Heart left ventricle (tissue), 16 donors: ENCODE measurements at regions not wholly inside any gene's neighbourhood (a gene's known extent, or its start where the extent isn't known, plus 50 kb on each side); places are given as distances from the start of the nearest gene placed in this dataset.

Experiments
- ATAC-seq, 4 donors: fragments of 200-7000 bp; cut with Tn5 transposase; one replicate each; pipeline ENCODE4 v1.9.1; 2020 to 2022; ENCODE audit warnings: moderate library complexity in 4 of 4, mild to moderate bottlenecking in 3 of 4, moderate number of reproducible peaks in 1 of 4
- DNase-seq, 5 donors: peaks; one replicate each; pipeline ENCODE4 v3.0.0-alpha.2; 2020
- H3K27ac ChIP-seq, 12 donors: fragments of 200-600 bp; sonication (generic) in 4 of 12; one replicate each; pipeline versions ENCODE4 v1.5.0 to v1.8.0; 2016 to 2022; ENCODE audit warnings: mild to moderate bottlenecking in 2 of 12
- H3K27me3 ChIP-seq, 9 donors: fragments of 200-600 bp; sonication (generic) in 2 of 9; one replicate each; pipeline versions ENCODE4 v1.5.1 to v1.8.0; 2016 to 2022; ENCODE audit warnings: mild to moderate bottlenecking in 3 of 9
- H3K36me3 ChIP-seq, 9 donors: fragments of 200-600 bp; sonication (generic) in 2 of 9; one replicate each; pipeline versions ENCODE4 v1.5.0 to v1.8.0; 2018 to 2022; ENCODE audit warnings: mild to moderate bottlenecking in 2 of 9
- H3K4me1 ChIP-seq, 12 donors: fragments of 200-600 bp; sonication (generic) in 4 of 12; one replicate each; pipeline versions ENCODE4 v1.5.0 to v1.8.0; 2016 to 2022; ENCODE audit warnings: mild to moderate bottlenecking in 3 of 12
- H3K4me3 ChIP-seq, 12 donors: fragments of 200-600 bp; sonication (generic) in 4 of 12; one replicate each; pipeline versions ENCODE4 v1.5.0 to v1.8.0; 2017 to 2022; ENCODE audit warnings: mild to moderate bottlenecking in 9 of 12, moderate library complexity in 4 of 12
- H3K9me3 ChIP-seq, 12 donors: fragments of 200-600 bp; sonication (generic) in 4 of 12; one replicate each; pipeline versions ENCODE4 v1.5.0 to v1.8.0; 2016 to 2022; ENCODE audit warnings: mild to moderate bottlenecking in 1 of 12
- POLR2A ChIP-seq, 2 donors: fragments of 450-650 bp; IDR thresholded peaks; one replicate each; pipeline ENCODE4 v1.6.1; 2017; ENCODE audit warnings: antibody characterized with exemption in 2 of 2, mild to moderate bottlenecking in 2 of 2, moderate library complexity in 2 of 2
- WGBS, 4 donors: extraction: QIAGEN DNeasy Blood & Tissue Kit in 2 of 4; methylation state at CpG; one replicate each; pipeline versions ENCODE4 v1.1.5 to v1.1.7; 2013 to 2018; 5-methylcytosine and 5-hydroxymethylcytosine counted together
- intact Hi-C, 10 donors: fragments of 100-400 bp; cut with DNase I; formaldehyde crosslinking; loops; one replicate each; pipeline versions ENCODE4 v1.11.1 to v1.14.2; 2022
- TF ChIP-seq, protein P1 (sequence below), 12 donors: fragments of 200-600 bp; sonication (generic) in 4 of 12; IDR thresholded peaks; one replicate each; pipeline versions ENCODE4 v1.5.0 to v1.8.0; 2018 to 2022; ENCODE audit warnings: antibody characterized with exemption in 12 of 12, mild to moderate bottlenecking in 5 of 12
- donor health status: ischemic (EF 13 %, LVEDD 7.1; RV severe dilation, severe dysfunction).
- donor health status: healthy with polysubstance abuse.
- donor health status: DM: no; HTN: yes; CAD: no.
- donor health status: DM: no; HTN: no; CAD: no.
- donor health status: ischemic (EF 25% LVEDD 6.9; RV normal size, moderate dysfunction).
- donor health status: ischemic (EF 25% LVEDD 5.7; RV mildly dilated, moderate dysfunction).
- donor health status: healthy.
- donor health status: DM: yes; HTN: yes; CAD: no.
- donor health status: ischemic (EF 35%, LVEDD 5.7; RV mildly dilated, moderate dysfunction).
- donor health status: nonischemic (EF 11% LVEDD 7.7; RV severe dilation, severe dysfunction).
- donor health status: DM: yes; HTN: yes; CAD: no.
- donor health status: PGD.
- donor health status: ischemic (EF 29% LVEDD 5.4; RV normal size, mild dysfunction).
- donor health status: nonischemic (EF 23%, LVEDD 6.1; RV moderate dilation, normal function).

DNA sequence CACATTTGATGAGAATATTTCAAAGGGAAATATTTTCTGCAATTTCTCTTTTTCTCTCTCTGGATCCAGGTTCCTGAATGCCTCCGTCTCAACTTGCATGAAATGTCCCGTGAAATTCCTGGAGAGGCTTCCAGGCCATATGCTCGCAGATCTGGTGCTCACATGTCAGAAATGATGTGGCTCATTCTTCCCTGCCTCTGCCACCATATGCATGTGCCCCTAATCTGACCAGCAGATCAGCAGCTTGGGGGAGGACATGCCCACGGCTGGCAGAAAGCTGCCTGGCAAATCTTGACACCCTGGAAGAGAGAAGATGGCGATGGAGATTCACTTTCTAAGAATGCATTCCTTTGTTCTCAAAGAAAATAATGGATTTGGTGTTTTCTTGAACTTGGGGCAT lies 490.7 kb downstream of the RPS24 start:
- 83 to 93% (median 90%) methylated on average over 5 of the region's 5 CpGs for WGBS, 4 donors
- no peak overlapping the region for H3K27ac ChIP-seq

DNA sequence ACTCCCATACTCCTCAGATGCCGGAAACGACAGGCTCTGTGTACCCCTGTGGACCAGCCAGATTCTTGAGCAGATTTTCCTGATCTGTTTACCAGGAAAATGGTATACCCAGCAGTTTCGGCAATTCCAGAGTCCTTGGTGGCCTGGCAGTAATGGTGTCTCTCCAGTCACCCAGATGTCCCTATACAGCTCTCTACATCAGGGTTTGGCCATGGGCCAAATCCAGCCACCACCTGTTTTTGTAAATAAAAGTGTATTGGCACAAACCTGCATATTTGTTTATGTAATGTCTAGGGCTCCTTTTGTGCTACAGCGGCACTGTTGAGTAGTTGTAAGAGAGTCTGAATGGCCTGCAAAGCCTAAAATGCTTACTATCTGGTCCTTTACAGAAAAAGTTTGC lies 491.3 kb downstream of the RPS24 start:
- ATAC-seq = no peak
- intact Hi-C loops = no loop called here
- H3K27me3 ChIP-seq = no peaks in the 10 kb centered on the region
- H3K4me3 ChIP-seq = no peak overlapping the region
- no peaks in the 10 kb centered on the region for H3K4me1 ChIP-seq
- WGBS, 4 donors = 81 to 94% (median 91%) methylated on average over 4 of the region's 4 CpGs
- no peaks in the 10 kb centered on the region for H3K9me3 ChIP-seq
- no peak for DNase-seq
- H3K36me3 ChIP-seq = no peaks in the 10 kb centered on the region
- TF ChIP-seq, protein P1, sequence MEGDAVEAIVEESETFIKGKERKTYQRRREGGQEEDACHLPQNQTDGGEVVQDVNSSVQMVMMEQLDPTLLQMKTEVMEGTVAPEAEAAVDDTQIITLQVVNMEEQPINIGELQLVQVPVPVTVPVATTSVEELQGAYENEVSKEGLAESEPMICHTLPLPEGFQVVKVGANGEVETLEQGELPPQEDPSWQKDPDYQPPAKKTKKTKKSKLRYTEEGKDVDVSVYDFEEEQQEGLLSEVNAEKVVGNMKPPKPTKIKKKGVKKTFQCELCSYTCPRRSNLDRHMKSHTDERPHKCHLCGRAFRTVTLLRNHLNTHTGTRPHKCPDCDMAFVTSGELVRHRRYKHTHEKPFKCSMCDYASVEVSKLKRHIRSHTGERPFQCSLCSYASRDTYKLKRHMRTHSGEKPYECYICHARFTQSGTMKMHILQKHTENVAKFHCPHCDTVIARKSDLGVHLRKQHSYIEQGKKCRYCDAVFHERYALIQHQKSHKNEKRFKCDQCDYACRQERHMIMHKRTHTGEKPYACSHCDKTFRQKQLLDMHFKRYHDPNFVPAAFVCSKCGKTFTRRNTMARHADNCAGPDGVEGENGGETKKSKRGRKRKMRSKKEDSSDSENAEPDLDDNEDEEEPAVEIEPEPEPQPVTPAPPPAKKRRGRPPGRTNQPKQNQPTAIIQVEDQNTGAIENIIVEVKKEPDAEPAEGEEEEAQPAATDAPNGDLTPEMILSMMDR (IDR thresholded peaks at IDR 0.05) = no peak
- TF ChIP-seq POLR2A (IDR thresholded peaks at IDR 0.05) = no peak
- H3K27ac ChIP-seq = no peak overlapping the region

More for the DNA sequence above, 490.7 kb downstream of the RPS24 start:
- no peaks in the 10 kb centered on the region for H3K4me1 ChIP-seq
- DNase-seq (no peak), ATAC-seq (no peak)
- H3K4me3 ChIP-seq = no peak overlapping the region
- intact Hi-C loops = no loop called here
- no peaks in the 10 kb centered on the region for H3K9me3 ChIP-seq
- no peaks in the 10 kb centered on the region for H3K36me3 ChIP-seq
- no peak for TF ChIP-seq POLR2A (IDR thresholded peaks at IDR 0.05)
- TF ChIP-seq, protein P1 (IDR thresholded peaks at IDR 0.05) = no peak
- no peaks in the 10 kb centered on the region for H3K27me3 ChIP-seq

DNA sequence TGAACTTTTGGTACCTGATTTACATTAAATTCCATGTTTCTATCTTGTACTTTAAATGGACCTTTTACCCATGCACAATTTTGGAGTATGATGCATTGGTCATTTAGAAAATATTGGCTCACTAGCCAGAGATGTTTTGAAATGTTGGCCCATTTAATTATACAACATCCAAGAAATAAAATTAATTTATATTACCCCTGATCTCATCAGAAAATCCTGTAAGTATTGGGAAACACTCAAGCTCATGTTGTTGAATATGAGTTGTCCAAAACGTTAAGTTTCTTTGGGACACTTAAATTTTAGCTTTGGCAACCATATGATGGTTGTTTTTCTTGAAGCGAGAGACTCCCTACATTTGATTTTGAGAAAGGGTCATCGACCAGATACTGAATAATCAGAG lies 492.7 kb downstream of the RPS24 start:
- Histone ChIP-seq H3K4me1 (no peaks in the 10 kb centered on the region), H3K27me3 (no peaks in the 10 kb centered on the region), H3K36me3 (no peaks in the 10 kb centered on the region), H3K27ac (no peak overlapping the region), H3K9me3 (no peaks in the 10 kb centered on the region), H3K4me3 (no peak overlapping the region)
- no peak for DNase-seq
- intact Hi-C loops = no loop called here
- TF ChIP-seq, protein P1 (IDR thresholded peaks at IDR 0.05) = no peak
- TF ChIP-seq POLR2A (IDR thresholded peaks at IDR 0.05) = no peak
- 86 to 94% (median 87%) methylated on average over 3 of the region's 3 CpGs for WGBS, 4 donors
- no peak for ATAC-seq

DNA sequence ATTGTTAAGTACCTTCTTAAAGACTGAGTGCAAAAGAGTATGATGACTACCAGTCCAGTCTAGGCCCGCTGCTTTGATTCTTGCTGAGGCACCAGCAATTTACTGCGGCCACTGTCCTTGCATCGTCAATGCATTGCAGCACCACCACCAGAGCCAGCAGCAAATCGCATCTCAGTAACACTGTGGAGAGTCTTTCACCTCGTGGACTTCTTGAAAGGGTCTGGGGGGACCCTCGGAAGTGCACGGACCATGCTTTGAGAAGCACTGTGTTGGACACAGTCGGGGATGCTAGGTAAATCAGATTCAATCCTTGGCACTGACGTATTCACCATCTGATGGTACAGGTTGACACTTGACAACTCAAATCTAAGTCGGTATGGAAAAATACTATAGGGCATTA lies 493.6 kb downstream of the RPS24 start:
- H3K4me3 ChIP-seq = no peak overlapping the region
- no peaks in the 10 kb centered on the region for H3K36me3 ChIP-seq
- H3K27me3 ChIP-seq = no peaks in the 10 kb centered on the region
- no peak for ATAC-seq
- WGBS, 4 donors = 81 to 95% (median 92%) methylated on average over 10 of the region's 10 CpGs
- TF ChIP-seq, protein P1 (IDR thresholded peaks at IDR 0.05) = no peak
- TF ChIP-seq POLR2A (IDR thresholded peaks at IDR 0.05) = no peak
- no peaks in the 10 kb centered on the region for H3K9me3 ChIP-seq
- H3K4me1 ChIP-seq = no peaks in the 10 kb centered on the region
- intact Hi-C loops = no loop called here
- no peak overlapping the region for H3K27ac ChIP-seq
- DNase-seq = no peak
